ENCODE measurements at regions not wholly inside any gene's neighbourhood (a gene's known extent, or its start where the extent isn't known, plus 50 kb on each side); places are given as distances from the start of the nearest gene placed in this dataset.

DNA sequence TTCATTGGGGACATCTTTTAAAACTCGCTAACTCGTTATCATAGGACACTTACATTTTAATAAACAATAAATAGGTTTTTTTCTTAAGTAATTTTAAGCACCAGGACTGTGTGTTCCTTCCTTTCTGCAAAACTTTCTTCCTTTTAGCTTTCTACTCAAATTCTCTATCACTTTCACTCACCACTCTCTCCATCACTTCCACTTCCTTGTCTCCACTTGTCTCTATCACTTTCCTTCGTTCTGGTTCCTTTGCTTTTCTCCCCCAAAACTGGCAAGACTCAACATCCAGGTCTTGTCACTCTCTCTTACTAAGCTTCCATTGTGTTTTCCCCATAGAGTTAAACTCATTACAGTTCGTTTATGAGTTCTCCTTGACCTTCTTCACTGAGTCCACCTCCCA, 99.0 kb downstream of the ZPLD1 start:
- no peaks in the 10 kb centered on the region for H3K36me3 ChIP-seq (replicated peaks in 1 of 2)
- intact Hi-C loops (cut with DNase I): no loop called here
- WGBS, 4 donors: 57 to 71% (median 69%) methylated on average over 4 of the region's 4 CpGs
- H3K9me3 ChIP-seq (replicated peaks in 1 of 3): no peaks in the 10 kb centered on the region
- H3K27me3 ChIP-seq: no peaks in the 10 kb centered on the region
- TF ChIP-seq POLR2A (IDR thresholded peaks at IDR 0.05): no peak
- TF ChIP-seq, protein P1, sequence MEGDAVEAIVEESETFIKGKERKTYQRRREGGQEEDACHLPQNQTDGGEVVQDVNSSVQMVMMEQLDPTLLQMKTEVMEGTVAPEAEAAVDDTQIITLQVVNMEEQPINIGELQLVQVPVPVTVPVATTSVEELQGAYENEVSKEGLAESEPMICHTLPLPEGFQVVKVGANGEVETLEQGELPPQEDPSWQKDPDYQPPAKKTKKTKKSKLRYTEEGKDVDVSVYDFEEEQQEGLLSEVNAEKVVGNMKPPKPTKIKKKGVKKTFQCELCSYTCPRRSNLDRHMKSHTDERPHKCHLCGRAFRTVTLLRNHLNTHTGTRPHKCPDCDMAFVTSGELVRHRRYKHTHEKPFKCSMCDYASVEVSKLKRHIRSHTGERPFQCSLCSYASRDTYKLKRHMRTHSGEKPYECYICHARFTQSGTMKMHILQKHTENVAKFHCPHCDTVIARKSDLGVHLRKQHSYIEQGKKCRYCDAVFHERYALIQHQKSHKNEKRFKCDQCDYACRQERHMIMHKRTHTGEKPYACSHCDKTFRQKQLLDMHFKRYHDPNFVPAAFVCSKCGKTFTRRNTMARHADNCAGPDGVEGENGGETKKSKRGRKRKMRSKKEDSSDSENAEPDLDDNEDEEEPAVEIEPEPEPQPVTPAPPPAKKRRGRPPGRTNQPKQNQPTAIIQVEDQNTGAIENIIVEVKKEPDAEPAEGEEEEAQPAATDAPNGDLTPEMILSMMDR (IDR thresholded peaks at IDR 0.05): no peak
- no peak overlapping the region for H3K27ac ChIP-seq
- no peak overlapping the region for H3K4me3 ChIP-seq
- H3K4me1 ChIP-seq (replicated peaks in 1 of 2): no peaks in the 10 kb centered on the region
- no peak for DNase-seq

DNA sequence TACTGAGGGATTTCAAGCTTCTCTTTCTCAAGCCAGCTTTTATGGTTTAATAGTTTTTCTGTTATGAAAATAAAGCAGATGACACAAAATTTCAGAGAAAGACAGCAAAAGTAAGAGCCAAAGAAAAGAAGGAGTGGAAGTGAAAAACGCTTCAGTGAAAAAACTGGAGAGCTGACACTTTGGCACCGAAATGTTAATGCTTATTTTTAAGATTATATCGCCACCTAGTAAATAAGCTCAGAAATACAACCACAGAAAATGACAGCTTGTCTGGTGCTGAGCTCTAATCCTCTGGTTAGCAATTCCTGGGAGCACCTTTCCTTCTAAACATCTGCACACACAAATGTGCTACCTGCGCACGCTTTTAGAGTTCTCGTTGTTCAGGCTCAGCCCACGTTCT, 101.6 kb downstream of the ZPLD1 start:
- no peaks in the 10 kb centered on the region for H3K9me3 ChIP-seq (replicated peaks in 1 of 3)
- TF ChIP-seq POLR2A (IDR thresholded peaks at IDR 0.05): no peak
- TF ChIP-seq, protein P1 (IDR thresholded peaks at IDR 0.05): peak in 5 of 6 experiments; percentile 23 to 55 (median 38)
- no peaks in the 10 kb centered on the region for H3K36me3 ChIP-seq (replicated peaks in 1 of 2)
- H3K4me3 ChIP-seq: no peak overlapping the region
- intact Hi-C loops (cut with DNase I): loop anchor here (5.0 kb wide), 2 partner anchors 294 to 309 kb away; no protein-coding TSS in a partner anchor
- WGBS, 4 donors: 16 to 24% (median 20%) methylated on average over 7 of the region's 7 CpGs
- H3K27ac ChIP-seq: no peak overlapping the region
- H3K27me3 ChIP-seq: no peaks in the 10 kb centered on the region
- no peak for DNase-seq
- no peaks in the 10 kb centered on the region for H3K4me1 ChIP-seq (replicated peaks in 1 of 2)

DNA sequence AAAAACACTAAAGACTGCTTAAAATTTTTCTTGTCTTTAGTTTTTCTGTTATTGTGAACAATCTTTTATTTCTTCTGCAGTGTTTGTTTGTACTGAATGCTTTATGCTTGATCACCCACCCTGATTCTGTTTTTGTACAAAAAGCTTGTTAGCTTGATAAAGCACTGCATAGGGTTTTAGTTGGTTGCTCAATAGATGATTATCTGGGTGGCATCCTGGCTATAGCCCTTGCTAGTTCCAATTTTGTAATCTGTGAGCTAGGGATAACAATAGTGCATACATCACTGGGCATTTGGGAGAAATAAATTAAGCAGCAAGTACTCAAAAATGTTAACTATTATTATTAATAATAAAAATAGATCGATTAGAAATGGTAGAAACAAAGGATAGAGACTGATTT, 102.3 kb downstream of the ZPLD1 start:
- H3K27ac ChIP-seq: no peak overlapping the region
- no peaks in the 10 kb centered on the region for H3K27me3 ChIP-seq
- DNase-seq: no peak
- intact Hi-C loops (cut with DNase I): loop anchor here (5.0 kb wide), 2 partner anchors 295 to 310 kb away; no protein-coding TSS in a partner anchor
- no peak overlapping the region for H3K4me3 ChIP-seq
- no peaks in the 10 kb centered on the region for H3K36me3 ChIP-seq (replicated peaks in 1 of 2)
- no peaks in the 10 kb centered on the region for H3K4me1 ChIP-seq (replicated peaks in 1 of 2)
- TF ChIP-seq, protein P1 (IDR thresholded peaks at IDR 0.05): no peak
- no peak for TF ChIP-seq POLR2A (IDR thresholded peaks at IDR 0.05)
- 44 to 61% (median 57%) methylated on average over 1 of the region's 1 CpG for WGBS, 4 donors
- no peaks in the 10 kb centered on the region for H3K9me3 ChIP-seq (replicated peaks in 1 of 3)

DNA sequence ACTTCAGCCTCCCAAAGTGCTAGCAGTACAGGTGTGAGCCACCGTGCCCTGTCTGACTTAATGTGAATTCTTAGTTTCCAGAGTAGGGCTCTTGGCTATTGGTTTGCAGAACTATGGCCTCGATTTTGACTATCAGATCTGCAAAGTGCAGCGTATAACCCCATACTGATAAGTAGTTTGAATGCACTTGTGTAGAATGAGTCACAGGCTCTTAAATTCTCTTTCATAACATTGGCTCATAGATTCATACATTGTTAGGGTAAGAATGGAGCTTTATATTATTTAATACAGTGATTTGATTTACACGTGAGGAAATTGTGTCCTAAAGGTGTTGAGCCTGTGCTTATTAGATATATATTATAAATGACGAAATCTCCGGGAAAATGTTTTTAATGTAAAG, 109.9 kb downstream of the ZPLD1 start:
- intact Hi-C loops (cut with DNase I): no loop called here
- DNase-seq: no peak
- WGBS, 4 donors: 75 to 88% (median 81%) methylated on average over 6 of the region's 6 CpGs
- Histone ChIP-seq H3K9me3 (replicated peaks in 1 of 3) (no peaks in the 10 kb centered on the region), H3K4me1 (replicated peaks in 1 of 2) (no peaks in the 10 kb centered on the region), H3K27me3 (no peaks in the 10 kb centered on the region), H3K27ac (no peak overlapping the region), H3K4me3 (no peak overlapping the region), H3K36me3 (replicated peaks in 1 of 2) (no peaks in the 10 kb centered on the region)
- no peak for TF ChIP-seq POLR2A (IDR thresholded peaks at IDR 0.05)
- TF ChIP-seq, protein P1 (IDR thresholded peaks at IDR 0.05): no peak
